HepG2 (cell line): ENCODE measurements at regions not wholly inside any gene's neighbourhood (a gene's known extent, or its start where the extent isn't known, plus 50 kb on each side); places are given as distances from the start of the nearest gene placed in this dataset.

Experiments used
- CREB3 ChIP-seq: sonication (generic); formaldehyde crosslinking; IDR thresholded peaks from 2 replicates; pipeline ENCODE4 v1.5.0; 2020; ENCODE audit warnings: missing genetic modification reagents
- HMGXB4 ChIP-seq, 2 experiments: sonication (generic) in 1 of 2; formaldehyde crosslinking in 1 of 2; IDR thresholded peaks; 2 replicates each; pipeline versions ENCODE4 v1.4.0 to v1.6.1; 2018 to 2020; ENCODE audit warnings: missing genetic modification reagents in 2 of 2, borderline replicate concordance in 1 of 2, low read depth in 1 of 2, mild to moderate bottlenecking in 1 of 2, missing biosample characterization in 1 of 2
- IRF2 ChIP-seq: IDR thresholded peaks from 2 replicates; pipeline ENCODE4 v1.6.1; 2018; ENCODE audit warnings: missing genetic modification reagents, missing compliant biosample characterization
- KMT2B ChIP-seq: IDR thresholded peaks from 2 replicates; pipeline ENCODE4 v1.6.1; 2016; ENCODE audit warnings: missing genetic modification reagents, missing compliant biosample characterization
- NCOR1 ChIP-seq: fragments of 200-600 bp; sonication (generic); IDR thresholded peaks from 2 replicates; pipeline ENCODE4 v1.7.0; 2017; ENCODE audit warnings: antibody characterized with exemption, low read length, borderline replicate concordance
- PHB2 ChIP-seq: fragments of 450-650 bp; IDR thresholded peaks from 2 replicates; pipeline ENCODE4 v1.6.1; 2018; ENCODE audit not compliant: partially characterized antibody
- PRPF4 ChIP-seq: fragments of 200-400 bp; formaldehyde crosslinking; IDR thresholded peaks from 2 replicates; pipeline ENCODE4 v1.6.1; 2016; ENCODE audit warnings: low read length, low read depth; ENCODE audit not compliant: poor library complexity, severe bottlenecking
- RCOR2 ChIP-seq: IDR thresholded peaks from 2 replicates; pipeline ENCODE4 v1.6.1; 2016; ENCODE audit warnings: missing biosample characterization, missing genetic modification reagents
- SNAPC5 ChIP-seq: sonication (generic); formaldehyde crosslinking; IDR thresholded peaks from 2 replicates; pipeline ENCODE4 v1.8.1; 2023; ENCODE audit warnings: mild to moderate bottlenecking, missing genetic modification reagents, borderline replicate concordance
- SOX5 ChIP-seq: IDR thresholded peaks from 2 replicates; pipeline ENCODE4 v1.6.1; 2016; ENCODE audit warnings: borderline replicate concordance
- SP2 ChIP-seq: sonication (generic); formaldehyde crosslinking; IDR thresholded peaks from 2 replicates; pipeline ENCODE4 v1.5.1; 2020; ENCODE audit warnings: mild to moderate bottlenecking, missing genetic modification reagents
- TRIM24 ChIP-seq: sonication (generic); formaldehyde crosslinking; IDR thresholded peaks from 2 replicates; pipeline ENCODE4 v1.8.0; 2022; ENCODE audit warnings: mild to moderate bottlenecking, missing genetic modification reagents
- ZBED4 ChIP-seq: sonication (generic); formaldehyde crosslinking; IDR thresholded peaks from 2 replicates; pipeline ENCODE4 v1.4.0; 2020; ENCODE audit warnings: missing genetic modification reagents, borderline replicate concordance
- ZBTB7A ChIP-seq: sonication (generic); formaldehyde crosslinking; IDR thresholded peaks from 2 replicates; pipeline ENCODE4 v1.8.0; 2022; ENCODE audit warnings: mild to moderate bottlenecking, missing genetic modification reagents
- ZNF326 ChIP-seq: sonication (generic); formaldehyde crosslinking; IDR thresholded peaks from 2 replicates; pipeline ENCODE4 v1.4.0; 2020; ENCODE audit warnings: missing genetic modification reagents, borderline replicate concordance
- ZNF354B ChIP-seq: sonication (generic); formaldehyde crosslinking; IDR thresholded peaks from 2 replicates; pipeline ENCODE4 v1.8.0; 2022; ENCODE audit warnings: mild to moderate bottlenecking, missing genetic modification reagents
- ZNF441 ChIP-seq: sonication (generic); formaldehyde crosslinking; IDR thresholded peaks from 2 replicates; pipeline ENCODE4 v1.7.0; 2021; ENCODE audit warnings: missing genetic modification reagents, borderline replicate concordance
- ZNF558 ChIP-seq: sonication (generic); formaldehyde crosslinking; IDR thresholded peaks from 2 replicates; pipeline ENCODE4 v1.9.0; 2022; ENCODE audit warnings: mild to moderate bottlenecking, missing genetic modification reagents, borderline replicate concordance
- ZSCAN22 ChIP-seq: sonication (generic); formaldehyde crosslinking; IDR thresholded peaks from 2 replicates; pipeline ENCODE4 v1.4.0; 2020; ENCODE audit warnings: mild to moderate bottlenecking, missing genetic modification reagents
- ZSCAN5A ChIP-seq: sonication (generic); formaldehyde crosslinking; IDR thresholded peaks from 2 replicates; pipeline ENCODE4 v1.8.0; 2022; ENCODE audit warnings: mild to moderate bottlenecking, missing genetic modification reagents, borderline replicate concordance

- 0 out of 2 replicates have a peak, but pooled peaks have one; percentile 26 for TF ChIP-seq ZBED4 (CRISPR knock-in tag)
- TF ChIP-seq TRIM24 (CRISPR knock-in tag): no peak
- TF ChIP-seq SOX5 (CRISPR knock-in tag): peak; percentile 52; the same call in 1 of the 2 replicates
- no peak for TF ChIP-seq KMT2B
- no peak for TF ChIP-seq CREB3 (CRISPR knock-in tag)
- TF ChIP-seq ZNF354B: no peak
- no peak for TF ChIP-seq SNAPC5
- peak; percentile 29; the same call in 1 of the 2 replicates for TF ChIP-seq ZSCAN5A
- TF ChIP-seq PHB2: no peak
- TF ChIP-seq IRF2 (CRISPR knock-in tag): no peak
- no peak for TF ChIP-seq HMGXB4 (CRISPR knock-in tag; IDR thresholded peaks at IDR 0.05; ENCODE audit: borderline replicate concordance in 1 of 2, low read depth in 1 of 2)
- no peak for TF ChIP-seq ZSCAN22 (CRISPR knock-in tag)
- TF ChIP-seq ZNF326 (CRISPR knock-in tag): no peak
- TF ChIP-seq SP2: peak; percentile 88
- TF ChIP-seq NCOR1: no peak
- no peak for TF ChIP-seq ZNF558 (CRISPR knock-in tag)
- no peak for TF ChIP-seq PRPF4
- TF ChIP-seq RCOR2 (CRISPR knock-in tag): no peak
- TF ChIP-seq ZBTB7A (CRISPR knock-in tag): 0 out of 2 replicates have a peak, but pooled peaks have one; percentile 26
- no peak for TF ChIP-seq ZNF441
These were observed 88.4 kb upstream of the ATF7IP2 start (continued) for GRCh38 chr16:10297341-10298006.
